Midbrain (tissue), 1 donor: ENCODE measurements at regions not wholly inside any gene's neighbourhood (a gene's known extent, or its start where the extent isn't known, plus 50 kb on each side); places are given as distances from the start of the nearest gene placed in this dataset.

ENCODE experiments used
- DNase-seq: peaks from one replicate; lab custom pipeline; 2025; lab: John Stamatoyannopoulos, UW

- no peak for DNase-seq
These were observed 205.8 kb downstream of the PTPRU start for GRCh38 chr1:29441916-29442668.

GRCh38 chr1:29439615-29440014 is 203.3 kb downstream of the PTPRU start:
- DNase-seq = no peak

GRCh38 chr1:29438991-29439390 is 202.7 kb downstream of the PTPRU start:
- DNase-seq = no peak

- DNase-seq = no peak
These were observed 201.6 kb downstream of the PTPRU start for GRCh38 chr1:29437946-29438345.

DNA sequence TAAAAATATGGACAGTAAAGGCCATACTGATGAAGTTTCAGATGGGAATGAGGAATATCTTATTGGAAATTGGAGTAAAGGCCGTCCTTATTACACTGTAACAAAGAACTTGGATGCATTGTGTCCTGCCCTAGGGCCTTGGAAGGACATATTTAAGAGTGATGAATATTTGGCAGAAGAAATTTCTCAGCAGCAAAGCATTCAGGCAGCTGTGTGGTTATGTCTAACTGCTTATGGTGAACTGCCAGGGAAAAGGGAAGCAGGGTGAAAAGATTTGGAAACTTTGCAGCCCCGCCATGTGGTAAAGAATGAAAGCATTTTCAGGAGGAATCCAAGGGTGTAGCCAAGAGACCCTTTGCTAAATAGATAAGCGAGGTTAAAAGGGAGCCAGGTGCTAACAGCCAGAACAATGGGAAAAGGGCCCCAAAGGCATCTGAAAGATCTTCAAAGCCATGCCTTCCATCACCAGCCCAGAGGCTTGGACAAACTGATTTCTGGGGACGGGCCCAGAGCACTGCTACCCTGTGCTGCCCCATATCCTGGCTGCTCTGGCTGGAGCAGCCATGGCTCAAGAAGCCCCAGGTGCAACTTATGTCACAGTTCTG is 200.0 kb downstream of the PTPRU start:
- no peak for DNase-seq

- DNase-seq = no peak
These were observed 197.5 kb downstream of the PTPRU start for GRCh38 chr1:29433830-29434229.

GRCh38 chr1:29431138-29431537 is 194.8 kb downstream of the PTPRU start:
- no peak for DNase-seq

GRCh38 chr1:29429656-29430055 is 193.3 kb downstream of the PTPRU start:
- DNase-seq = no peak

DNA sequence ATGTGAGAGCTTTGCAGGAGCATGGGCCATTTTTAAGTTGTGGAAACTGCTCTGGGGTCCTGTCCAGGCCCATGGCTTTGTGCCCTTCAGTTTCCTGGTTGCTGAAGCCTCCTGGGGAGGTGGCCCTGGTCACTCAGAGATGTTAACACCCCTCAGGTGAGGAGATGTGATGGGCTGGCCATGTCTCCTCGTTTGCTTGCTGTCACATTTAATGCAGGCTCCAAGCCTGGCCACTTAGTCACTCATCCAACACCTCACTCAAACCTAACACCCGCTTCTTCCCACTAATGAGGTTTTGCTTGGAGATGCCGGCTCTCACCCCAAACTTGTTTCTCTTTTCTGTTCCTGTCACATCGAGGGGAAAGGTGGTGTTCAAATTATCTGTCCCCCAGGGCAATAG is 192.7 kb downstream of the PTPRU start:
- DNase-seq = no peak

DNA sequence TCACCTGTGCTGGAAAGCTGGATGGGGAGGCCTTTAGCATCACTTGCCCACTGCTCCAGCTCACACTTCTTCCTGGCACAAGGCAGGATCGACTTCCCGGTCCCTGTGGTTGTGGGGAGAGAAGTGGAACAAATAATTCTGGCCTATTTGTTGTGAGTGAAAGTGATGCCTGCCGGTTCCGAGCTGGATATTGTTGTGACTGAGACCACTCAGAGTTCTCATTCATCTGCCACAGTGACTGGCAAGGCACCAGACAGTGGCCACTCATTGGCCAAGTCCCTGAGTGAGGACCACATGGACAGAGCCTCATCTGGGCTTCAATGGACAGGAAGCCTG is 191.9 kb downstream of the PTPRU start:
- DNase-seq = no peak

DNA sequence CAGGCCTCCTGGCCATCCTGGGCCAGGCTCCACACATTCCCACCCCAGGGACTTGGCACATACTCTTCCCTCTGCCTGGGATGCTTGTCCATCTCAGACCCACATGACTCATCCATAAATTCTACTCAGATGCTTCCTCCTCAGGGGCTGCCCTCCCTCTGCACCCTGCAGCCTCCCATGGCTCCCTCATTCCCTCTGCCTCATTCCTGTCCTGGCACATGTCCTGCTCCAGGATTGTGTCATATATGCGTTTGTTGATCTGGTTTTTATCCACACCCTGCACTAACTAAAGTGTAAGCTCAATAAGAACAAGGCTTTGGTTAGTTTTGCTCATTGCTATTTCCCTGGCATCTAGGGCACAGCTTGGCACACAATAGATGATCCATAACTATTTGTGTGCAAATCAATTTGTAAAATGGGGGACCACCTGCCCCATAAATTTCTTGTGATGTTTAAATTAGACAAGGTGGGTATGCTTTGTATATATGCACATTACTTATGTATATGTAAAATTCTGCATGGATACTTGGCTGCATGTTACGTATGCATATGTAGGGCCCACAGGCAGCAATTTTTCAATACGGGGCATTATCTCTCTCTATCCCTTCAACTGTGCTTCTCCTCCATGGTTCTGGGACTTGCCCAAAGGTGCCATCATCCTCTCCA is 191.4 kb downstream of the PTPRU start:
- DNase-seq = no peak

GRCh38 chr1:29426701-29427279 is 190.5 kb downstream of the PTPRU start:
- no peak for DNase-seq

DNA sequence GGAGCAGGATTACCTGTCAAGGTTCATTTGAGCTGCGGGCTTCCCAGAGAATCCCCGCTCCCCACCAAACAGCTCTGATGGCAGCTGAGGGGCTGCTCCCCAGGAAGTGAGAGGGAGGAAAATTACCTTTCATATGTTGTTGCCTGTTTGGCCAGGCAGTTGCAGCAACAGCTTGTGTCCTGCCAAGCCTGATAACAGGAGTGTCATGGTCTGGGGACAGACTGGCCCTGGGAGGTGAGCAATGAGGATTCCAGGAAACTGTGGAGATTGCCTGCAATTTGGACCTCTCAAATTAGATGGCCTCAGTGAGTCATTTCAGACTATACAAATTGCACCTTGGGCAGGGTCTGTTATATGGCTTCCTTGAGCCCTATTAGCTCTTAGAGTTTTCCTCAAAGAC is 189.3 kb downstream of the PTPRU start:
- DNase-seq = no peak

DNA sequence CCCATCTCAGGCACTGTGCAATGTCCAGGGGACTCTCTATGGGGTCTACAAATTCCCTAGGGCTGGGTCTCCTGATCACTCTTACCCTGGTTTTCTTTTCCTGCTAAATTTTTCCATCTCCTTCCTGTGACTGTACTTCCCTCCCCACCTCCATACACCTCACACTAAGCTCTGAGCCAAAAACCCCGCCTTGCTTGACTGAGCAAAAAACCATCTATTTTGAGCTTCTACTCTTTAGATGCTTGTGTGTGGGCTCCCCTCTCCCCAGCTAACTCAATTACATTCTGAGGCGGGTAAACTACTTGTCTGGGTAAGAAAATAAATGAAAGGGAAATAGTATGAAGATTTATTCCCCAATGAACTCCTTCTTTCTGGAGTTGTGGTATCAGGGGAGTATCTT is 187.9 kb downstream of the PTPRU start:
- DNase-seq = no peak

GRCh38 chr1:29420202-29420601 is 183.9 kb downstream of the PTPRU start:
- DNase-seq = no peak

GRCh38 chr1:29417971-29418370 is 181.6 kb downstream of the PTPRU start:
- no peak for DNase-seq

GRCh38 chr1:29417147-29417858 is 181.0 kb downstream of the PTPRU start:
- DNase-seq = no peak

- no peak for DNase-seq
These were observed 180.2 kb downstream of the PTPRU start for GRCh38 chr1:29416267-29417146.

- no peak for DNase-seq
These were observed 179.5 kb downstream of the PTPRU start for GRCh38 chr1:29415861-29416260.

DNA sequence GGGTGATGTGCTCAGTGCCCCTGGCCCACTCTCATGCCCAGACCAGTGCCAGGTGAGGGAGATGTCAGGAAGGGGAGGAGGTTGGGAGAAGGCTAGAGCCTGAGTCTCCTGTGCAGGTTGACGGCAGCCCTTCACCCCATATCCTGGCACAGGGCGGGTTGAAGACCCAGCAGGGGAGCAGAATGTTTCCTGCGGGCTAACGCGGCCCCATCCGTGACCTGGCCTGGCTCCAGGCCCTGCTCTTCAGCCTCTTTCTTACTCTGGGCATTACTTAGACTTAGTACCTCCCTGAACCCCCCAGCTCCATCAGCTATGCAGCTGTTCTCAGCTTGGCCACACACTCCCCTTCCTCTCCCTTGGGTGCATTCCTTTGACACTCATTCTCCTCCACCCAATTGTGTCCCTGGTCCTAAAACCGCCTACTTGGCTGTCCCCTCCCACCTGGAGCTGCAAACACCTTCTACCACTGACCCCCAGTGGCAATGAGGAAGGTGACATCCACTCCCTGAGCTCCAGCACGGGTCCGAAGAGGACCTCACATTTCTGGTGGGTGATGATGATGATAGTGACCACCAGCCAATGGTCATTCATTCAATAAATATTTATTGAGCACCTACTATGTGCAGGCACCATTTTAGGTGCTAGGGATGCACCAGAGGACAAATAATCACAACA is 179.0 kb downstream of the PTPRU start:
- DNase-seq = no peak

DNA sequence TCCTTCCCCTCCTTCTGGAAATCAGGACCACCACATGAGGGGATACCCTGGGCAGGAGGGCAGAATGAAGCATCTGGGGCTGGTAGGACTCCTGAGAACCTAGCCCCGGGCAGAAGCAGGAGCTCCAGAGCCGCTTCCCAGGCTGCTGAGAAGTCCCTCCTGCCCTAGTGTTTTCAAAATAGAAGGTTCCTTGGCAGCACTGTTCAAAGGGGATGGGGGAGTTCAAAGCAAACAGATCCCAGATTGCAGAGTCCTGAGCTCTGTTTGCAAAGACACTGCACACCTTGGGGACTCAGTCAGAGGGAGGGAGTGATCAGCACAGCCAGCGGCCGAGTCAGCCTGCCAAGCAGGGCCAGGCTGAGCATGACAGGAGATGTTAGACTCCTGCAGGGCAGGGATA is 177.8 kb downstream of the PTPRU start:
- no peak for DNase-seq
